ENCODE measurements at regions not wholly inside any gene's neighbourhood (a gene's known extent, or its start where the extent isn't known, plus 50 kb on each side); places are given as distances from the start of the nearest gene placed in this dataset.

DNA sequence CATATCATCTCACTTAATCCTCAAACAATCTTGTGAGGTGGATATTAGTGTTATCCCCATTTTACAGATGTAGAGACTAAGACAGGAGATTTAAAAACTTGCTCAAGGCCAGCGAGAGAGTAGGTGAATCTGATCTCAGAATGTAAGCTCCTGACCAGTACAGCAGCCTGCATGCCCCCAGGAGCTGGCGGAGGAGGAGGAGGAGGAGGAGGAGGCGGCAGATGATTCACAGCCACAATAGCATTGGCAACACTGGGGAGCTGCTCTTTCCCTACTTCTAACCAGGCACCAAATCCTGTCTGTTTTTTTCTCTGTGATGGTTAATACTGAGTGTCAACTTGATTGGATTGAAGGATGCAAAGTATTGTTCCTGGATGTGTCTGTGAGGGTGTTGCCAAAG, 243.2 kb downstream of the ATG4C start:
- POLR2A ChIA-PET, result interaction anchor here (1.0 kb wide), 1 partner anchor 39 kb away, joined by 4 read pairs; no protein-coding TSS in a partner anchor
- no peak for ATAC-seq
- Histone ChIP-seq H3K4me1 (replicated peaks in 1 of 2; ENCODE audit: control insufficient read depth in 2 of 2, insufficient read depth in 2 of 2, low read length in 2 of 2) (no peaks in the 10 kb centered on the region), H3K27ac (ENCODE audit: extremely low read depth, low read depth, low read length) (no peak overlapping the region), H4K20me1 (replicated peaks; ENCODE audit: control insufficient read depth, insufficient read depth, low read length) (no peaks in the 10 kb centered on the region), H3K4me3 (no peak overlapping the region), H3K9ac (ENCODE audit: insufficient read depth in 1 of 2, low read depth in 2 of 2, low read length in 2 of 2) (no peak overlapping the region), H3K4me2 (ENCODE audit: insufficient read depth, low read length) (no peak overlapping the region), H2AFZ (ENCODE audit: low read depth, low read length) (no peak overlapping the region), H3K9me1 (ENCODE audit: control insufficient read depth, insufficient read depth, low read length) (peaks cover 3% of the 10 kb centered on the region), H3K79me2 (ENCODE audit: control insufficient read depth, insufficient read depth, low read length) (no peaks in the 10 kb centered on the region), H3K36me3 (ENCODE audit: control insufficient read depth, insufficient read depth, low read length) (no peaks in the 10 kb centered on the region), H3K9me3 (replicated peaks; ENCODE audit: control insufficient read depth, insufficient read depth, low read depth, low read length) (no peaks in the 10 kb centered on the region), H3K27me3 (ENCODE audit: control insufficient read depth in 2 of 2, insufficient read depth in 2 of 2, low read length in 2 of 2) (peaks cover 0 to 3% of the 10 kb centered on the region in 2 experiments; a peak in 2 of 5 replicates)
- WGBS (ENCODE audit: insufficient coverage, low coverage, missing lambda C conversion rate), result 0% methylated on average over 2 of the region's 3 CpGs
- BruUV-seq (replicated peaks), result no TSS peak
- FAIRE-seq, result no peak
- DNase-seq (ENCODE audit: extremely low read depth in 1 of 4, low spot score in 3 of 4), result no peak
- in situ Hi-C loops (cut with MboI) (no loop called here), intact Hi-C loops (cut with micrococcal nuclease) (no loop called here)
- peak; percentile 5 for TF ChIP-seq RBM25 (IDR thresholded peaks at IDR 0.05; ENCODE audit: low read depth, low read length, severe bottlenecking)
- TF ChIP-seq, protein P1, sequence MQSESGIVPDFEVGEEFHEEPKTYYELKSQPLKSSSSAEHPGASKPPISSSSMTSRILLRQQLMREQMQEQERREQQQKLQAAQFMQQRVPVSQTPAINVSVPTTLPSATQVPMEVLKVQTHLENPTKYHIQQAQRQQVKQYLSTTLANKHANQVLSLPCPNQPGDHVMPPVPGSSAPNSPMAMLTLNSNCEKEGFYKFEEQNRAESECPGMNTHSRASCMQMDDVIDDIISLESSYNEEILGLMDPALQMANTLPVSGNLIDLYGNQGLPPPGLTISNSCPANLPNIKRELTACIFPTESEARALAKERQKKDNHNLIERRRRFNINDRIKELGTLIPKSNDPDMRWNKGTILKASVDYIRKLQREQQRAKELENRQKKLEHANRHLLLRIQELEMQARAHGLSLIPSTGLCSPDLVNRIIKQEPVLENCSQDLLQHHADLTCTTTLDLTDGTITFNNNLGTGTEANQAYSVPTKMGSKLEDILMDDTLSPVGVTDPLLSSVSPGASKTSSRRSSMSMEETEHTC (IDR thresholded peaks at IDR 0.05), result no peak
- CTCF ChIA-PET (ENCODE audit: low intra/inter-chr PET ratio), result no interaction called here

DNA sequence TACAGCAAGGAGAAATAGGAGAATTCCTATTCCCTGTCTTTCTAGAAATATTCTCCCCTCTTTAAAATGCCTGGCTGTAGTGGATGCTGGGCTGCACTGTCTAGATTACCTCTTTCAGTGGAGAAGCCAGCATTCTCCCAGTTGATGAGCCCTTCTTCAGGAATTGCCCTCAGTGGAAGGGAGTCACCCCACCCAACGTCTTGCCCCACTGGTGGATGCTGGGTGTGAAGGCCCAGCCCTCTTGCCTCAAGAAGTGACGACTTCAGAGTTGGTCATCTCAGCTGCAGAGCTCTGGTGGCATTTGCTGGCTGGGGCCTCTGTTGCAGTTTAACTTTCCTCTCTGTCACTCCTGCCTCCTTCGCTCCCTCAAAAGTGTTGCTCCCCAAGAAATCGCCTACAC, 248.2 kb downstream of the ATG4C start:
- in situ Hi-C loops (cut with MboI), result no loop called here
- no peak for ATAC-seq

More for the DNA sequence above, 248.2 kb downstream of the ATG4C start:
- 5% methylated on average over 4 of the region's 4 CpGs for WGBS (ENCODE audit: insufficient coverage, low coverage, missing lambda C conversion rate)
- Histone ChIP-seq H3K27me3 (ENCODE audit: control insufficient read depth in 2 of 2, insufficient read depth in 2 of 2, low read length in 2 of 2) (peaks cover 0 to 7% of the 10 kb centered on the region in 2 experiments; a peak in 2 of 5 replicates), H2AFZ (ENCODE audit: low read depth, low read length) (no peak overlapping the region), H3K9ac (ENCODE audit: insufficient read depth in 1 of 2, low read depth in 2 of 2, low read length in 2 of 2) (no peak overlapping the region), H3K4me1 (replicated peaks in 1 of 2; ENCODE audit: control insufficient read depth in 2 of 2, insufficient read depth in 2 of 2, low read length in 2 of 2) (no peaks in the 10 kb centered on the region), H3K79me2 (ENCODE audit: control insufficient read depth, insufficient read depth, low read length) (no peaks in the 10 kb centered on the region), H3K4me3 (no peak overlapping the region), H3K4me2 (ENCODE audit: insufficient read depth, low read length) (no peak overlapping the region), H3K9me1 (ENCODE audit: control insufficient read depth, insufficient read depth, low read length) (peaks cover 3% of the 10 kb centered on the region), H4K20me1 (replicated peaks; ENCODE audit: control insufficient read depth, insufficient read depth, low read length) (no peaks in the 10 kb centered on the region), H3K27ac (ENCODE audit: extremely low read depth, low read depth, low read length) (no peak overlapping the region), H3K9me3 (replicated peaks; ENCODE audit: control insufficient read depth, insufficient read depth, low read depth, low read length) (no peaks in the 10 kb centered on the region), H3K36me3 (ENCODE audit: control insufficient read depth, insufficient read depth, low read length) (no peaks in the 10 kb centered on the region)
- no peak for TF ChIP-seq SRSF7 (optimal IDR thresholded peaks at IDR 0.05; ENCODE audit: low read depth, low read length)
- TF ChIP-seq ZNF134 (CRISPR knock-in tag; conservative IDR thresholded peaks at IDR 0.05), result no peak
- no peak for TF ChIP-seq KAT2B (IDR thresholded peaks at IDR 0.05; ENCODE audit: low read depth, low read length)
- no peak for DNase-seq (ENCODE audit: extremely low read depth in 1 of 4, low spot score in 3 of 4)
- intact Hi-C loops (cut with micrococcal nuclease), result no loop called here
- POLR2A ChIA-PET, result no interaction called here
- BruUV-seq (replicated peaks), result no TSS peak
- CTCF ChIA-PET (ENCODE audit: low intra/inter-chr PET ratio), result no interaction called here
- FAIRE-seq, result no peak

Data from K562 (cell line).